IPS DF 19.7 (cell line): ENCODE measurements at regions not wholly inside any gene's neighbourhood (a gene's known extent, or its start where the extent isn't known, plus 50 kb on each side); places are given as distances from the start of the nearest gene placed in this dataset.
"Not testable (repeated sequence)": the region's sequence is repeated elsewhere in the genome, so short reads cannot be mapped to it uniquely, and the experiment has no call there.

Source experiments
- DNase-seq: peaks from one replicate; pipeline ENCODE4 v3.0.0-alpha.2; 2013; ENCODE audit warnings: low read depth, low spot score

GRCh38 chr1:168457296-168457695, 86.5 kb downstream of the XCL2 start:
- not testable (repeated sequence) for DNase-seq

- no peak for DNase-seq
These were observed 88.0 kb downstream of the XCL2 start for GRCh38 chr1:168455764-168456163.

- no peak for DNase-seq
These were observed 89.5 kb downstream of the XCL2 start for GRCh38 chr1:168454211-168454815.

GRCh38 chr1:168453056-168453455, 90.7 kb downstream of the XCL2 start:
- DNase-seq: no peak

- no peak for DNase-seq
These were observed 91.5 kb downstream of the XCL2 start for GRCh38 chr1:168452329-168452728.

GRCh38 chr1:168447871-168448270, 95.9 kb downstream of the XCL2 start:
- DNase-seq: no peak

- DNase-seq: no peak
These were observed 97.7 kb downstream of the XCL2 start for GRCh38 chr1:168446081-168446480.

GRCh38 chr1:168443899-168444298, 99.9 kb downstream of the XCL2 start:
- DNase-seq: no peak

GRCh38 chr1:168443356-168443755, 100.4 kb downstream of the XCL2 start:
- no peak for DNase-seq

GRCh38 chr1:168442931-168443330, 100.9 kb downstream of the XCL2 start:
- no peak for DNase-seq

GRCh38 chr1:168441745-168442144, 102.1 kb downstream of the XCL2 start:
- DNase-seq: no peak

- DNase-seq: peak; percentile 86
These were observed 104.1 kb downstream of the XCL2 start for GRCh38 chr1:168439456-168440375.

GRCh38 chr1:168438626-168439025, 105.2 kb downstream of the XCL2 start:
- DNase-seq: no peak

GRCh38 chr1:168437821-168438220, 106.0 kb downstream of the XCL2 start:
- DNase-seq: no peak

- no peak for DNase-seq
These were observed 108.4 kb downstream of the XCL2 start for GRCh38 chr1:168435439-168435838.

- DNase-seq: no peak
These were observed 110.6 kb downstream of the XCL2 start for GRCh38 chr1:168433238-168433637.

- DNase-seq: no peak
These were observed 111.9 kb downstream of the XCL2 start for GRCh38 chr1:168431882-168432281.

- no peak for DNase-seq
These were observed 113.5 kb downstream of the XCL2 start for GRCh38 chr1:168430321-168430720.

- DNase-seq: peak; percentile 17
These were observed 115.6 kb downstream of the XCL2 start for GRCh38 chr1:168428063-168428731.

GRCh38 chr1:168427051-168427450, 116.7 kb downstream of the XCL2 start:
- no peak for DNase-seq

GRCh38 chr1:168424281-168424680, 119.5 kb downstream of the XCL2 start:
- no peak for DNase-seq

GRCh38 chr1:168422203-168422847, 121.5 kb downstream of the XCL2 start:
- no peak for DNase-seq
